ENCODE measurements at regions not wholly inside any gene's neighbourhood (a gene's known extent, or its start where the extent isn't known, plus 50 kb on each side); places are given as distances from the start of the nearest gene placed in this dataset.

GRCh38 chr9:17846948-17847655 is 268.2 kb downstream of the SH3GL2 start:
- no peak overlapping the region for H3K27ac ChIP-seq (ENCODE audit: low read length)
- no peak for TF ChIP-seq EZH2phosphoT487 (IDR thresholded peaks at IDR 0.05; ENCODE audit: low read depth)
- TF ChIP-seq, protein P1, sequence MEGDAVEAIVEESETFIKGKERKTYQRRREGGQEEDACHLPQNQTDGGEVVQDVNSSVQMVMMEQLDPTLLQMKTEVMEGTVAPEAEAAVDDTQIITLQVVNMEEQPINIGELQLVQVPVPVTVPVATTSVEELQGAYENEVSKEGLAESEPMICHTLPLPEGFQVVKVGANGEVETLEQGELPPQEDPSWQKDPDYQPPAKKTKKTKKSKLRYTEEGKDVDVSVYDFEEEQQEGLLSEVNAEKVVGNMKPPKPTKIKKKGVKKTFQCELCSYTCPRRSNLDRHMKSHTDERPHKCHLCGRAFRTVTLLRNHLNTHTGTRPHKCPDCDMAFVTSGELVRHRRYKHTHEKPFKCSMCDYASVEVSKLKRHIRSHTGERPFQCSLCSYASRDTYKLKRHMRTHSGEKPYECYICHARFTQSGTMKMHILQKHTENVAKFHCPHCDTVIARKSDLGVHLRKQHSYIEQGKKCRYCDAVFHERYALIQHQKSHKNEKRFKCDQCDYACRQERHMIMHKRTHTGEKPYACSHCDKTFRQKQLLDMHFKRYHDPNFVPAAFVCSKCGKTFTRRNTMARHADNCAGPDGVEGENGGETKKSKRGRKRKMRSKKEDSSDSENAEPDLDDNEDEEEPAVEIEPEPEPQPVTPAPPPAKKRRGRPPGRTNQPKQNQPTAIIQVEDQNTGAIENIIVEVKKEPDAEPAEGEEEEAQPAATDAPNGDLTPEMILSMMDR (IDR thresholded peaks at IDR 0.05; ENCODE audit: low read depth, low read length), result no peak
- H3K4me3 ChIP-seq (ENCODE audit: low read length), result no peak overlapping the region
- no peaks in the 10 kb centered on the region for H3K9me3 ChIP-seq (ENCODE audit: insufficient read depth, low read length)
- H3K4me2 ChIP-seq (ENCODE audit: low read length), result no peak overlapping the region
- no peaks in the 10 kb centered on the region for H3K79me2 ChIP-seq (ENCODE audit: low read length)
- no peak overlapping the region for H2AFZ ChIP-seq (ENCODE audit: low read depth, low read length)
- no peak overlapping the region for H3K9ac ChIP-seq (ENCODE audit: low read length)
- no peaks in the 10 kb centered on the region for H3K36me3 ChIP-seq (replicated peaks; ENCODE audit: low read depth, low read length)
- no peaks in the 10 kb centered on the region for H3K4me1 ChIP-seq (ENCODE audit: low read length)
- no peaks in the 10 kb centered on the region for H4K20me1 ChIP-seq (ENCODE audit: insufficient read depth, low read length)
- H3K27me3 ChIP-seq (ENCODE audit: low read depth, low read length), result no peaks in the 10 kb centered on the region

GRCh38 chr9:17847908-17848307 is 269.0 kb downstream of the SH3GL2 start:
- H2AFZ ChIP-seq (ENCODE audit: low read depth, low read length), result no peak overlapping the region
- H3K36me3 ChIP-seq (replicated peaks; ENCODE audit: low read depth, low read length), result no peaks in the 10 kb centered on the region
- no peaks in the 10 kb centered on the region for H3K9me3 ChIP-seq (ENCODE audit: insufficient read depth, low read length)
- no peaks in the 10 kb centered on the region for H3K79me2 ChIP-seq (ENCODE audit: low read length)
- H3K9ac ChIP-seq (ENCODE audit: low read length), result no peak overlapping the region
- H3K27me3 ChIP-seq (ENCODE audit: low read depth, low read length), result no peaks in the 10 kb centered on the region
- no peak overlapping the region for H3K27ac ChIP-seq (ENCODE audit: low read length)
- no peak for TF ChIP-seq EZH2phosphoT487 (IDR thresholded peaks at IDR 0.05; ENCODE audit: low read depth)
- TF ChIP-seq, protein P1 (IDR thresholded peaks at IDR 0.05; ENCODE audit: low read depth, low read length), result no peak
- H3K4me2 ChIP-seq (ENCODE audit: low read length), result no peak overlapping the region
- no peaks in the 10 kb centered on the region for H4K20me1 ChIP-seq (ENCODE audit: insufficient read depth, low read length)
- no peaks in the 10 kb centered on the region for H3K4me1 ChIP-seq (ENCODE audit: low read length)
- H3K4me3 ChIP-seq (ENCODE audit: low read length), result no peak overlapping the region

- H3K27me3 ChIP-seq (ENCODE audit: low read depth, low read length), result no peaks in the 10 kb centered on the region
- H2AFZ ChIP-seq (ENCODE audit: low read depth, low read length), result no peak overlapping the region
- no peak overlapping the region for H3K9ac ChIP-seq (ENCODE audit: low read length)
- H3K4me2 ChIP-seq (ENCODE audit: low read length), result no peak overlapping the region
- H4K20me1 ChIP-seq (ENCODE audit: insufficient read depth, low read length), result no peaks in the 10 kb centered on the region
- no peaks in the 10 kb centered on the region for H3K36me3 ChIP-seq (replicated peaks; ENCODE audit: low read depth, low read length)
- no peak overlapping the region for H3K4me3 ChIP-seq (ENCODE audit: low read length)
- H3K9me3 ChIP-seq (ENCODE audit: insufficient read depth, low read length), result no peaks in the 10 kb centered on the region
- TF ChIP-seq, protein P1 (IDR thresholded peaks at IDR 0.05; ENCODE audit: low read depth, low read length), result no peak
- TF ChIP-seq EZH2phosphoT487 (IDR thresholded peaks at IDR 0.05; ENCODE audit: low read depth), result no peak
- no peaks in the 10 kb centered on the region for H3K4me1 ChIP-seq (ENCODE audit: low read length)
- no peak overlapping the region for H3K27ac ChIP-seq (ENCODE audit: low read length)
- no peaks in the 10 kb centered on the region for H3K79me2 ChIP-seq (ENCODE audit: low read length)
These were observed 273.2 kb downstream of the SH3GL2 start for GRCh38 chr9:17852108-17852507.

- Histone ChIP-seq H4K20me1 (ENCODE audit: insufficient read depth, low read length) (no peaks in the 10 kb centered on the region), H3K4me2 (ENCODE audit: low read length) (no peak overlapping the region), H3K27me3 (ENCODE audit: low read depth, low read length) (no peaks in the 10 kb centered on the region), H3K79me2 (ENCODE audit: low read length) (no peaks in the 10 kb centered on the region), H3K9me3 (ENCODE audit: insufficient read depth, low read length) (no peaks in the 10 kb centered on the region), H3K9ac (ENCODE audit: low read length) (no peak overlapping the region), H2AFZ (ENCODE audit: low read depth, low read length) (no peak overlapping the region), H3K4me1 (ENCODE audit: low read length) (no peaks in the 10 kb centered on the region), H3K4me3 (ENCODE audit: low read length) (no peak overlapping the region), H3K36me3 (replicated peaks; ENCODE audit: low read depth, low read length) (no peaks in the 10 kb centered on the region), H3K27ac (ENCODE audit: low read length) (no peak overlapping the region)
- no peak for TF ChIP-seq EZH2phosphoT487 (IDR thresholded peaks at IDR 0.05; ENCODE audit: low read depth)
- TF ChIP-seq, protein P1 (IDR thresholded peaks at IDR 0.05; ENCODE audit: low read depth, low read length), result no peak
These were observed 275.6 kb downstream of the SH3GL2 start for GRCh38 chr9:17854487-17854886.
